HG02870 (cell line): ENCODE measurements at regions not wholly inside any gene's neighbourhood (a gene's known extent, or its start where the extent isn't known, plus 50 kb on each side); places are given as distances from the start of the nearest gene placed in this dataset.

ENCODE experiments used
- ATAC-seq: cut with Tn5 transposase; IDR thresholded peaks from one replicate; pipeline ENCODE4 v1.9.1; 2021; ENCODE audit warnings: mild to moderate bottlenecking, moderate library complexity; ENCODE audit not compliant: unreplicated experiment

- ATAC-seq = no peak
These were observed 199.4 kb downstream of the CYRIA start for GRCh38 chr2:16466133-16466820.

- no peak for ATAC-seq
These were observed 201.0 kb downstream of the CYRIA start for GRCh38 chr2:16464641-16465040.

DNA sequence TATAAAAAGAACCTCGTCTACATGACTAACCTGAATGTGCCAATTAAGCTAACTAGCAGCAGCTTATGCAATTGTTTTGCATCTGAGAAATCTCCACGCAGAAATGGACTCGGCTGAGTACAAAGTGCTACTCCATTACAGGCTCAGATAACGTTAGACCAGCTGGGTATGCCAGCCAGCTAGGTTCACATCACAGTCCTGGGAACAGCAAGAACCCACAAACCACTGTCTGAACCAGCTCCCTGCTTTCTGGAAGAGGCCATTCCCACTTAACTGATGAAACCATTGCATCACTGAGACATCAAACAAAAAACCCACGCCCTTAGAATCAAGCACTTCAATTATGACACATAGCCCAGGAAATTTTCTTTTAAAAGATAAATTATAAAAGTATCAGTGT lies 202.7 kb downstream of the CYRIA start:
- ATAC-seq = no peak

GRCh38 chr2:16461672-16462071 lies 204.0 kb downstream of the CYRIA start:
- no peak for ATAC-seq

- no peak for ATAC-seq
These were observed 206.0 kb downstream of the CYRIA start for GRCh38 chr2:16459606-16460005.

DNA sequence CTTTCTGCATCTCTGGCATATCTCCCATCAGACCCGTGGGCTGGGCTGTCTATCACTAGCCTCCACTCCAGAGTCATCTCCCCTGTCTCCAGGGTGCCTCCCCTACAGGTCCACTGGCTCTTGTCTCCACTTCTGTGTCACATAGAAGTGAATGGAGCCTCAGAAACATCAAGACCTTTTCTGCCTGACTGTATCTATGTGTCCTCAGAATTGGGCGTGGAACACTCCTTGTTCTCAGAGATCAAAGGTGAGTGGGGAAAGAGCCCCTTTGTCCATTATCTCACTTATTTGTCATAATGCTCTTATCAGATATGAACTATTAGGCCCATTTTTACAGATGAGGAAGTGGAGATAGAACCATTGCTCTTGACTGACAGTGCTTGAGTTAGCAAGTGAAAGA lies 211.0 kb downstream of the CYRIA start:
- ATAC-seq = no peak

DNA sequence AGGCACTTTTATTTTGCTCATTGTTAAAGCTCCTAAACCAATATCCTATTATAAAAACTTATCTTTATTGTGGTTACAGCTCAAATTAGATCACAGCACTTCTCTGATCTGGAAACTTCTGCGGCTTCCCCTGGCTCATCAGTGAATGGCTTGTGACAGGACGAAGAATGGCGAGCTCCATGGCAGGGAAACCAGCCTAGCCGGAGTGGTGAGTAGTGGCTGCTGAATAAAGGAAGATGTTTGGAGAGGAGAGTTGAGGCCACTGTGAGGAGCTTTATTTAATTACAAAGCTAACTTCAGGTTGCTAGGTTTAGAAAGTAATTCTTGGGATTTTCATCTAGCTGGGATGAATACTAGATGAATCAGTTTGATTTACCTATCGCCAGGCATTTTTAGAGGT lies 213.5 kb downstream of the CYRIA start:
- ATAC-seq = no peak

GRCh38 chr2:16446706-16447105 lies 218.9 kb downstream of the CYRIA start:
- ATAC-seq = no peak

DNA sequence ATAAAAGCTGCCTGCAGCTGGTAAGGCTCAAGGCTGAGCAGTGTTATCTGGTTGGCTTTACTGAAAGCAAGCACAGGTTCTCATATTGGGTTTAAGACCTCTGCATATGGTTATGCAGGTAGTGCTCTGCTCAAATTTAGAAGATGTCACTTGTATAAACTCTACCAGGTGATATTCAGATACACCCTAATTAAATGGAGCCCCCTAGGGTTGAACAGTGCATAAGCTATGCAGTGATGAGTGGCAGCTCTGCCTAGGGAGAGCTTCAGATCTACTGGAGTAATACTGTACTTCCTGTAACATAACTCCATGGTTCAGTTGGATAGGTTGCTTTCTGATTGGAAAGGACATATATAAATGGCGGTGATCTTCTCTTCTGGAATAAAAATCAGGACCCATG lies 222.7 kb downstream of the CYRIA start:
- no peak for ATAC-seq

GRCh38 chr2:16441431-16441830 lies 224.2 kb downstream of the CYRIA start:
- ATAC-seq = no peak

DNA sequence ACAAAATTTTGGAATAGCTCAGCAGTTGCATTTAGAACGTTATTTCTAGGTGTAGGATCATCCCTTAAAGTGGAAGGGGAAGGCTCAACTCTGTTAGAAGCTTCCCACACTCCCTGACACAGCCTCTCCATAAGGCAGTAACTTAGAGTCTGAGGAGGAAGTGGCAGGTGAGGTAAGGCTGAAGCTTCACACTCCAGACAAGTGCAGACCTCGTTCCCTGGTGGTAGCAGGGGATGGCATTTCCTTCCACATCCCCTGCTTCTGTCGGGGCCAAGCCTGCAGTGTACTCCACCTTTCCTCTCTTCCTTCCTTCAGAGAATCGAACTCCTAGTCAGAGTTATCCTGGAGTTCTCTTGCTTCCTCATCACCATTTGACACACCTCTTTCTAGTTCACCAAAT lies 224.7 kb downstream of the CYRIA start:
- ATAC-seq = no peak

GRCh38 chr2:16438613-16439321 lies 226.9 kb downstream of the CYRIA start:
- no peak for ATAC-seq

DNA sequence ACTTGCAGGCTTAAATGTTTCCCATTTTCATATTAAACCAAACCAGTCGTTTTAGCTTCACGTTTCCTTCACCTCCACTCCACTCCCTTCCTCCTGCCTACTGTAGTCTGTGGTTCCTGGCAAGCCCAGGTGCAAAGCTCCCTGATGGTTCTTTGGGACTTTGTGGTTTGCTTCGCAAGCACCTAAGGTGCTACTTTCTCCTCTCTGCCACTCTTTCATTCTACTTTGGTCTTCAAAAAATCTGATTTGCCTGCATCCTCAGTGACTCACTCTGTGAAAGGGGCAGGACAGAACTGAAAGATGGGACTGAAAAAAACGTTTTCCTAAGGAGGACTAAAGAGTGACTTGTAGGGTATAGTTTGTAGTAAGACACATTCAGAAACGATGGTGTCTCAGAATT lies 228.4 kb downstream of the CYRIA start:
- ATAC-seq = no peak

DNA sequence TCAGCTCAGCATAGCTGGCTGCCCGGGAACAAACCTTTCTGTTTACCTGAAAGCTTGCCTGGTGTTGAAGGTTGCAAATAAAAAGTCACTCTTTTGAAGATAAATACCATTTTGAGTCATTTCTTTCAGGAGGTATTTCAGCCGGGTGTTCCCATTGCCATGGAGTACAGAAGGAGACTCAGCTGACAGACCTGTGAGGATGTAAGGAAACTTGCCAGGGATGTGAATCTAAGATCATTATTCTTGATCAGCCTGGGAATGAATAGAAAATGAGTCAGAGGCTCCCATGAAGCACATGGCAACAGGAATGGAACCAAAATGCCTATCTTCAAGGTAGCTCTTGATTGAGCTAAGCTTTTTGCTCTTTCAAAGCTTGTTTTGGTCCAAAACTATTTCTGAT lies 231.2 kb downstream of the CYRIA start:
- no peak for ATAC-seq

GRCh38 chr2:16430846-16431245 lies 234.8 kb downstream of the CYRIA start:
- no peak for ATAC-seq

DNA sequence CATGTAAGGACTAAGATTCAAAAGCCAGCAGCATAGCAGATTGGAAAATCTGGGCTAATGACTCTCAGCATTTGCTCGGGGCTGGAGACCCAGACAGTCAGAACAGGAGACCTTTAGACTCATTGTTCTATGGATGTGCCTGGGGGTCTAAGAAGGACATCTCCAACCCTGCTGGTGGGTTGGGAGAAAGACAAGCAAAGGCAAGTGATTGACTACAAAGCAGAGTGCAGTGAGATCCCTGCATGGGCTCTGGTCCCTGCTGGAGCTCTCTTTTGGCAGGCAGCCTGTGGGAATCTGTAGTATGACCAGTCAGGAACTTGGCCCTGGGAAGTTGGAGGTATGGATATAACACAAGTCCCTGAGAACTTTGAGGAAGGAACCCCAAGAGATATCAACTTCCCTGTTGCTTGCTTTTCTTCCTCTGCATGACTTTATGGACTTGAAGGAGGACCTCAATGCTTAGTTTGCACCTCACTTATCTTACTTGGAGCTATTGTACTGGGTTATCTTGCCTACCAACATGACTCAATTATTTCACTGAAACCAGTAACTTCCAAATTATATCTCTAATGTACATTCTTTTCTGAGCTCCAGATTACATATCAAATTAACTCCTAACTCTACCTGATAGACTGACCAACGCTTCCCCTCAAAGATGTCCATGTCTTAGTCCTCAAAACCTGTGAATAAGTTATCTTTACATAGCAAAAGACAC lies 236.0 kb downstream of the CYRIA start:
- ATAC-seq = no peak

DNA sequence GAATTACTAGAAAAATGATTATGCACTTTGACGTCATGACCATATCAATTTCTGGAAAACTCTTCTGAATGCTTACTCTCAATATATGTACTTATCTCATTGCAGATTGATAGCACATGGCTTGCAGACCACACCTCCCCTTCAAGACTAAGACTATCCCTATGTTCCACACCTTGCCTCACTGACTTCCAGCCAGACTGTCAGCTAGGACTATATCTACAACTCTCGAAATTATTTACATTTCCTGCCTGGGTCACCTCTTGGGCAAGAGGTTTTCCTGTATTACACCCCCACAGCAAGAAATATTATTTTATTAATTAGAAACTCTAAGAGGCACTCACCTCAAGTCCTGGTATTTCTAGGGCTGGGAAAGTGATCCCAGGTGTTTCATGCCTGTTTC lies 236.6 kb downstream of the CYRIA start:
- no peak for ATAC-seq

- no peak for ATAC-seq
These were observed 239.9 kb downstream of the CYRIA start for GRCh38 chr2:16425462-16426336.

- no peak for ATAC-seq
These were observed 245.2 kb downstream of the CYRIA start for GRCh38 chr2:16420421-16420820.

DNA sequence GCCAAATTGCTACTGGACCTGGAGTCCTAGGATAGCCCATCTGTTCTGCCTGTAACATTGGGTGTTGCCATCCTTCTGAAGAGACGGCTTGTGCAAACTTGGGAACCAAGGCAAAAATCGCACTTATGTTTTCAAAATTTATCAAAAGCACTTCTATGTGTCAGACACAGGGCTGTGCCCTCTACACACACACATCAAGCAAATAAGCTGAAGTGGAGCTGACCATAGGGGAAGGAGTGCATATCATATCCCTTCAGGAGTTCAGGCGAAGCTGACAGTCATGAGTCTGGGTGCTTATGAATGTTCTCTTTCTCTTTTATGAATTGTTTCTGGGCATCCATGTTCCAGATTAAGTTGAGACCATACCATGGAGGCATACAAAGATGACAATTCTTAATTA lies 247.9 kb downstream of the CYRIA start:
- no peak for ATAC-seq

DNA sequence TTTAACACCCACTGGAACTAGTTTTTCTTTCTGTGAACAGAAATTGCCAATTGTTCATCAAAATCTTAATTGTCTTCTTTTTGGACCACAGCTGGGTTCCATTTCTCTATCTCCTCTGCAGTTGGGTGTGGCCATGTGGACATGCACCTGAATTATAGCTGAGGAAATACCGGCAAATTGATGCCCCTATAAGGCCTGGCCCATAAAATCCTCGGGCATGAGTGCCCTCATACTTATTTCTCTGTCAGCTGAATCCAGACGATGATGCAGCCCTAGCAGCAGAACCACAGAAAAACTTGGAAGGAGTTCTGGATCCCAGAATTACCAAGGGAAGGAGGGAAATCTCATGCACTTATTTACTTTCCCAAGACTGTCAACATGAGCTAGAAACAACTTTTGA lies 249.0 kb downstream of the CYRIA start:
- ATAC-seq = no peak
